ENCODE measurements at regions not wholly inside any gene's neighbourhood (a gene's known extent, or its start where the extent isn't known, plus 50 kb on each side); places are given as distances from the start of the nearest gene placed in this dataset.

- Mint-ChIP-seq H3K27ac (no peak overlapping the region), H3K36me3 (ENCODE audit: low read depth) (no peaks in the 10 kb centered on the region), H3K27me3 (ENCODE audit: insufficient read depth, low read depth, poor library complexity) (no peaks in the 10 kb centered on the region), H3K4me3 (no peak overlapping the region), H3K9me3 (no peaks in the 10 kb centered on the region), H3K4me1 (peaks cover 8% of the 10 kb centered on the region)
- DNase-seq (ENCODE audit: low spot score) (peak; percentile 7), ATAC-seq (peak; percentile 50; the same call in 2 of the 3 replicates)
- Histone ChIP-seq H4K20me1 (replicated peaks; ENCODE audit: insufficient read depth) (no peaks in the 10 kb centered on the region), H3K27me3 (ENCODE audit: insufficient read depth) (no peaks in the 10 kb centered on the region), H2AFZ (peak overlapping the region; percentile 8; the same call in 1 of the 2 replicates), H3K36me3 (ENCODE audit: insufficient read depth) (no peaks in the 10 kb centered on the region), H3K27ac (ENCODE audit: low read depth) (no peak overlapping the region), H3K79me2 (replicated peaks; ENCODE audit: insufficient read depth) (no peaks in the 10 kb centered on the region), H3K4me2 (no peak overlapping the region), H3F3A (replicated peaks; ENCODE audit: low read depth) (no peaks in the 10 kb centered on the region), H3K4me1 (ENCODE audit: insufficient read depth) (no peaks in the 10 kb centered on the region), H3K9me2 (ENCODE audit: insufficient read depth) (0 out of 2 replicates have a peak, but pooled peaks cover 4% of the 10 kb centered on the region), H3K4me3 (no peak overlapping the region)
- TF ChIP-seq POLR2AphosphoS5 (IDR thresholded peaks at IDR 0.05; ENCODE audit: low read depth) (no peak), STAT1 (IDR thresholded peaks at IDR 0.05; ENCODE audit: unreplicated experiment) (no peak)
Observed at GRCh38 chr4:84070289-84070688, 428.8 kb downstream of the NKX6-1 start.

GRCh38 chr4:84063619-84064018 lies 435.5 kb downstream of the NKX6-1 start:
- H3K27me3 ChIP-seq (ENCODE audit: insufficient read depth), result no peaks in the 10 kb centered on the region
- DNase-seq (ENCODE audit: low spot score) (no peak), ATAC-seq (no peak)
- H3K4me1 Mint-ChIP-seq, result peaks cover 4% of the 10 kb centered on the region
- no peak for TF ChIP-seq CREB1 (CRISPR knock-in tag; IDR thresholded peaks at IDR 0.05; ENCODE audit: low read depth)
- no peak for TF ChIP-seq ETS1 (IDR thresholded peaks at IDR 0.05)
- TF ChIP-seq NANOG (IDR thresholded peaks at IDR 0.05; ENCODE audit: borderline replicate concordance), result no peak
- no peak for TF ChIP-seq ZNF331 (CRISPR knock-in tag; IDR thresholded peaks at IDR 0.05; ENCODE audit: low read depth)
- no peak for TF ChIP-seq REST (IDR thresholded peaks at IDR 0.05; ENCODE audit: unreplicated experiment)
- TF ChIP-seq POLR2AphosphoS5 (IDR thresholded peaks at IDR 0.05; ENCODE audit: low read depth), result no peak
- no peak for TF ChIP-seq CTCF (conservative IDR thresholded peaks at IDR 0.05; ENCODE audit: low read depth in 2 of 2)
- no peak for TF ChIP-seq ZNF114 (CRISPR knock-in tag; IDR thresholded peaks at IDR 0.05)
- peaks cover 12% of the 10 kb centered on the region; the same call in 1 of the 2 replicates for H3K9me2 ChIP-seq (ENCODE audit: insufficient read depth)
- no peaks in the 10 kb centered on the region for H3K27me3 Mint-ChIP-seq (ENCODE audit: insufficient read depth, low read depth, poor library complexity)
- no peak overlapping the region for H3K27ac Mint-ChIP-seq
- no peaks in the 10 kb centered on the region for H3F3A ChIP-seq (replicated peaks; ENCODE audit: low read depth)
- H3K4me2 ChIP-seq, result no peak overlapping the region
- no peak overlapping the region for H2AFZ ChIP-seq
- no peaks in the 10 kb centered on the region for H3K79me2 ChIP-seq (replicated peaks; ENCODE audit: insufficient read depth)
- H3K36me3 Mint-ChIP-seq (ENCODE audit: low read depth), result no peaks in the 10 kb centered on the region
- no peak overlapping the region for H3K27ac ChIP-seq (ENCODE audit: low read depth)
- H3K4me3 ChIP-seq, result no peak overlapping the region
- no peaks in the 10 kb centered on the region for H4K20me1 ChIP-seq (replicated peaks; ENCODE audit: insufficient read depth)
- H3K9me3 Mint-ChIP-seq, result no peaks in the 10 kb centered on the region
- no peaks in the 10 kb centered on the region for H3K36me3 ChIP-seq (ENCODE audit: insufficient read depth)
- H3K4me3 Mint-ChIP-seq, result no peak overlapping the region
- H3K4me1 ChIP-seq (ENCODE audit: insufficient read depth), result 0 out of 2 replicates have a peak, but pooled peaks cover under 1% of the 10 kb centered on the region

Data from GM23338 (cell line).